Neuron (in vitro differentiated cells): ENCODE measurements at regions not wholly inside any gene's neighbourhood (a gene's known extent, or its start where the extent isn't known, plus 50 kb on each side); places are given as distances from the start of the nearest gene placed in this dataset.

Experiments used
- H2AFZ ChIP-seq: one replicate; pipeline ENCODE4 v1.6.1; 2013; ENCODE audit warnings: low read depth, mild to moderate bottlenecking, inconsistent platforms, low read length, moderate library complexity
- H3K27me3 ChIP-seq: one replicate; pipeline ENCODE4 v1.6.1; 2013; ENCODE audit warnings: low read length; ENCODE audit not compliant: insufficient read depth
- H3K36me3 ChIP-seq: one replicate; pipeline ENCODE4 v1.6.1; 2013; ENCODE audit warnings: low read length; ENCODE audit not compliant: insufficient read depth
- H3K4me1 ChIP-seq: one replicate; pipeline ENCODE4 v1.6.1; 2013; ENCODE audit warnings: low read length; ENCODE audit not compliant: insufficient read depth
- H3K4me3 ChIP-seq: 2 replicates; pipeline ENCODE4 v1.5.1; 2013; ENCODE audit warnings: mild to moderate bottlenecking, low read length, moderate library complexity
- H3K9me3 ChIP-seq: one replicate; pipeline ENCODE4 v1.6.1; 2013; ENCODE audit warnings: low read length

DNA sequence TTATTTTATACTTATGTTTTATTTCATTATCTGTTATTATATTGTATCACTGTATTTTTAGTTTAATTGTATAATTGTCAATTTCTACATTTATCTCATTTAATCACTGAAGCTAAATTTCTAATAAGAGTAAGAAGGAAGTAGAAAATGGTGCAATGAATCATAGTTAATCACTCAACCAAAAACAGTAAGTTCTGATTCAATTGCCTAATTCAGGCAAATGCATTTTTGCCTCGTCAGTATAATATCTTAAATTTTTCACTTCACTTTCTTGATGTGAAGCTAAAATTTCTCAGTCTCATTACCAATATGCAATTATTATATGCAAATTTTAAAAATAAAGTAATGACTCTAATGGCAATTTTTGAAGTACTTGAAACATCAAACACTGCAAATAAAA lies 340.5 kb upstream of the USP15 start:
- H3K27me3 ChIP-seq = no peaks in the 10 kb centered on the region
- no peak overlapping the region for H2AFZ ChIP-seq
- H3K36me3 ChIP-seq = no peaks in the 10 kb centered on the region
- H3K9me3 ChIP-seq = no peaks in the 10 kb centered on the region
- no peaks in the 10 kb centered on the region for H3K4me1 ChIP-seq
- no peak overlapping the region for H3K4me3 ChIP-seq

DNA sequence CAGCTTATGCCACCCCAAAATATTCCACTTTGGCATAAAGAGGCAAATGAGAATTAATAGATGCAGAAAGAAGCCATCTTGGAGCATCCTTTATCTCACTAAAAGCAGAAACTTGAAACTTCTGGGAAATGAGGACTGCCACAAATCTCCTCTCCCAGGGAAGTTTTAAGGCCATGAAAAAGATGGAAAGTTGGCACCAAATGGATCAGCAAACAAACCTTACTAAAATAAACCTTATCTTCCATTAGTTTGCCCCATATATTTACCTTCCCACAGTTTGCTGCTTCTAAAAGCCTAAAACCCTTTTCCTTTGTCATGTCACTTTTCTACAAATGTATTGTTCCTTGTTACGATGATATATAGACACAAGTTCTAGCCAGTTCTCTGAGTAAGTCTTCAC lies 340.0 kb upstream of the USP15 start:
- Histone ChIP-seq H3K4me3 (no peak overlapping the region), H3K4me1 (no peaks in the 10 kb centered on the region), H3K9me3 (no peaks in the 10 kb centered on the region), H3K27me3 (no peaks in the 10 kb centered on the region), H2AFZ (no peak overlapping the region), H3K36me3 (no peaks in the 10 kb centered on the region)

DNA sequence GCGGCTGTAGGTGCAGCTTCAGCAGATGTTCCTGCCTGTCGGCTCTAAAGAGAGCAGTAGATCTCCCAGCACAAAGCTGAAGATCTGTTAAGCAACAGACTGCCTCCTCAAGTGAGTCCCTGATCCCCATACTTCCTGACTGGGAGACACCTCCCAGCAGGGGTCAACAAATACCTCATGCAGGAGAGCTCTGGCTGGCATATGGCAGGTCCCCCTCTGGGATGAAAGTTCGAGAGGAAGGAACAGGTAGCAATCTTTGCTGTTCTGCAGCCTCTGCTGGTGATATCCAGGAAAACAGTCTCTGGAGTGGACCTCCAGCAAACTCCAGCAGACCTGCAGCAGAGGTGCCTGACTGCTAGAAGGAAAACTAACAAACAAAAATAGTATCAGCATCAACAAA lies 337.1 kb upstream of the USP15 start:
- Histone ChIP-seq H3K27me3 (no peaks in the 10 kb centered on the region), H2AFZ (no peak overlapping the region), H3K4me1 (no peaks in the 10 kb centered on the region), H3K4me3 (no peak overlapping the region), H3K36me3 (no peaks in the 10 kb centered on the region), H3K9me3 (no peaks in the 10 kb centered on the region)

DNA sequence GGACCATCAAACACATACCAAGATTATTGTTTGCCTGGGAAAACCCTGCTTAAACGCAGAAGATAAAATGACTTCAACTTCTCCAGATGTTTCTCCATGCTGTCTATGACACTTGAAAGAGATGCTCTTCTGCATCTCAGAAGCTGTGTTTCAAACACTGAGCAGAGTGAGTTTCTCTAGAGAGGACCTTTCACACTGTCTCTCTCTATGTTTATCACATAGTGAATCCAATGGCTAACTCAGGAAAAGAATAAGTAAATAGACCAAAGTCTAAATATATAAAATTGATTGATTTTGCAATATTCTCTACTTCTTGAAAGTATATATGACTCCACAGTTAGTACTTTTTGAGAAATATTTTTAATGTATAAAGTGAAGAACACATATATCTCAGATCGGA lies 325.6 kb upstream of the USP15 start:
- Histone ChIP-seq H3K36me3 (no peaks in the 10 kb centered on the region), H3K4me3 (no peak overlapping the region), H3K4me1 (no peaks in the 10 kb centered on the region), H2AFZ (no peak overlapping the region), H3K9me3 (no peaks in the 10 kb centered on the region), H3K27me3 (no peaks in the 10 kb centered on the region)

DNA sequence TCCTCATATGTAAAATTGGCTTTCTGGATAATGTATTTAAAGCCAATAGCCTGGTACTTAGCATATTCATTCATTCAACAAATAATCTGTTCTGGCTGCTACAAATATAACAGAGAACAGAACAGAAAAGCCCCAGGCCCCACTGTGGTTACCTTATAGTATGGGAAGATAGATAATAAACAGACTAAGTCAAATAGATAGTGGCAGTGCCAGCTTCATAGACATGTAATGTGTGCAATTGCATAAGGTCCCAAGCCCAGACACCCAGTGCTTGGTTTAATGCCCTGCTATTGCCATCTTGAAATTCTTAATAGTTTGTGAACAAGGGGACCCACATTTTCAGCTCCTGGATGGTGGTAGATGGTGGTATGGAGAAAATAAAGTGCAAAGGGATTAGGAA lies 320.2 kb upstream of the USP15 start:
- H3K36me3 ChIP-seq = no peaks in the 10 kb centered on the region
- no peaks in the 10 kb centered on the region for H3K9me3 ChIP-seq
- H3K4me3 ChIP-seq = no peak overlapping the region
- H2AFZ ChIP-seq = no peak overlapping the region
- H3K27me3 ChIP-seq = no peaks in the 10 kb centered on the region
- no peaks in the 10 kb centered on the region for H3K4me1 ChIP-seq

DNA sequence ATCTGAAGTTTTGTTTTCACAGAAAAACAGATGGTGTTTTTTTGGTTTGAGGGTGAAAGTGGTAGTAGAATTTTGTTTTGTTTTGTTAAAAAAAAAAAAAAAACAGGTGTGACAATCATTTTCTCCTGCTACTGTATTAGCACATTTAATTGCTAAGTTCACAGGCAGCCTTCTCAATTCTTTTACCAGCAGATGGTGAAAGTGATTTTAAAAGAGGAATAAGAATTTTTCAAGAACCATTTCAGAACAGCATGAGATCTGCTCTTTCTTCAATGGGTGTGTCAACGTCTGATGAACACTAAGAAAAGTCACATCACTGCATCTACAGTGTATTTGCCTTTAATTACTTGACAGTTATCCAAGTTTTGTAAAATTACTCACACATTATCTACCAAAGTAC lies 303.7 kb upstream of the USP15 start:
- no peak overlapping the region for H3K4me3 ChIP-seq
- H3K27me3 ChIP-seq = no peaks in the 10 kb centered on the region
- H3K4me1 ChIP-seq = no peaks in the 10 kb centered on the region
- no peaks in the 10 kb centered on the region for H3K9me3 ChIP-seq
- no peak overlapping the region for H2AFZ ChIP-seq
- no peaks in the 10 kb centered on the region for H3K36me3 ChIP-seq

DNA sequence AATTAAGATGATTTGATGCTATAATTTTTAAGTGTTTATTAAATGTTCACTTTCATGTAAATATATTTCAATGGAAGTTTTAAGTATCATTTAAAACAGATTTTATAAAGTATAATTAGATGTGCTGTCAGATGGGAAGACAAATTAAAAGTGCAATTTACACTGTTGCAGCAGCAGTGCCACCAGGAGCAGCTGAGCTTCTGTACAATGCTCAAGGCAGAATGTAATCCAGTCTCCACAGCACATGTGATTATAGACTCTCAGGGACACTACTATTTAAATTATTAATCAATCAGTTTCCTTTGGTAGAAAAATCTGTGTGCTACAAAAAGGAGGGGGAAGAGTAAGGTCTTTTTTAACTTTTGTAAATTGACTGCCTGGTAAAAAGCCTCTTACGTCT lies 285.7 kb upstream of the USP15 start:
- Histone ChIP-seq H3K9me3 (no peaks in the 10 kb centered on the region), H3K27me3 (no peaks in the 10 kb centered on the region), H3K4me1 (no peaks in the 10 kb centered on the region), H2AFZ (no peak overlapping the region), H3K4me3 (no peak overlapping the region), H3K36me3 (no peaks in the 10 kb centered on the region)

DNA sequence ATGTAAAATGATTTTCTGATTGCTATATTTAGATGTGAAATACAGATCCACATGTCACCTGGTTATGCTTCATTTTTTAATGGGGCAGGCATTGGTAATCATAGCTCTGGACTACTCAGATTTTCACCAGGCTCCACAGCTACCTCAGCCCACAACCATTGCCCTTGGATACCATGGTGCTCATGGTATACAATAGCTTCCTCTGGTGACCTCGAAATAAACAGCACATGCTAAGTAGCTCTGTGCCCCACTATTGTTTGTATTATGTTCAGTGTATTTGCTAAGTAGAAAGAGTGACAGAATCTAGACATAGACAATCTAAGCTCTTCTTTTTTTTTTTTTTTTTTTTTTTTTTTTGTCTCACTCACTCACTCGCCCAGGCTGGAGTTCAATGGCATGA lies 274.4 kb upstream of the USP15 start:
- H2AFZ ChIP-seq = no peak overlapping the region
- no peaks in the 10 kb centered on the region for H3K4me1 ChIP-seq
- no peak overlapping the region for H3K4me3 ChIP-seq
- H3K9me3 ChIP-seq = no peaks in the 10 kb centered on the region
- no peaks in the 10 kb centered on the region for H3K36me3 ChIP-seq
- H3K27me3 ChIP-seq = no peaks in the 10 kb centered on the region

DNA sequence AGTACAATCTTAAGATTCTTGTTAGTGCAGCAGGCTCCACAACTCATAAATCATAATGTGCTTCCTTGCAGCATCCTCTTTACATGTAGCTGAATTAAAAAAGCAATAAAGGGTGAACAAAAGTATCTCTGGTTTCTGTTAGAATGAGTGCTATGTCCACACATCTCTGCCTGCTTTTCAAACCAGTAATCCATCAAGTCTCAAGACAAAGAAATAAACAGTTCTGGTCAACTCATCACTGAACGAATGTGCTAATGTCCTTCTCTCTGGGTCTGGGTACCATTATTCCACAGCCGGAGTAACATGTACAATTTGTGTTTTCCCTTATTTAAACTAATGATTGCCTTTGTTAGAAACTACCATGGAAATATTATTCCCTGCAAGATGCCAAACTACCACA lies 273.0 kb upstream of the USP15 start:
- Histone ChIP-seq H3K27me3 (no peaks in the 10 kb centered on the region), H3K36me3 (no peaks in the 10 kb centered on the region), H2AFZ (no peak overlapping the region), H3K4me1 (no peaks in the 10 kb centered on the region), H3K4me3 (no peak overlapping the region), H3K9me3 (no peaks in the 10 kb centered on the region)

DNA sequence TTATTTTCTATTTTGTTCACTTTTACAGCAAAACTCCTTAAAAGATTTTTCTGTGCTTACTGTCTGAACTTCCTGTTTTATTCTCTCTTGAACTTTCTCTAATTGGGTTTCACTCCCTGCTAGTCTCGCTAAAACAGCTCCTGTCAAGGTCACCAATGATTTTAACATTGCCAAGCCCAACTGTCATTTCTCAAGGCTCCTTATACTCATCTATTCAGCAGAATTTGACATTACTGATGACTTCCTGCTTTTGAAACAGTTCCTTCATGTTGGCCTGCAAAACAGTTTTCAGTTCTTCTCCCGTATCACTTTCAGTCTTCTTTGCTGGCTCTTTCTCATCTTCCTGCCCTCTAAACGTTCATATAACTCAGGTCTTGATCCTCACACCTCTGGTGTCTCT lies 268.5 kb upstream of the USP15 start:
- no peaks in the 10 kb centered on the region for H3K4me1 ChIP-seq
- H3K9me3 ChIP-seq = no peaks in the 10 kb centered on the region
- no peaks in the 10 kb centered on the region for H3K27me3 ChIP-seq
- H3K4me3 ChIP-seq = no peak overlapping the region
- no peaks in the 10 kb centered on the region for H3K36me3 ChIP-seq
- no peak overlapping the region for H2AFZ ChIP-seq

DNA sequence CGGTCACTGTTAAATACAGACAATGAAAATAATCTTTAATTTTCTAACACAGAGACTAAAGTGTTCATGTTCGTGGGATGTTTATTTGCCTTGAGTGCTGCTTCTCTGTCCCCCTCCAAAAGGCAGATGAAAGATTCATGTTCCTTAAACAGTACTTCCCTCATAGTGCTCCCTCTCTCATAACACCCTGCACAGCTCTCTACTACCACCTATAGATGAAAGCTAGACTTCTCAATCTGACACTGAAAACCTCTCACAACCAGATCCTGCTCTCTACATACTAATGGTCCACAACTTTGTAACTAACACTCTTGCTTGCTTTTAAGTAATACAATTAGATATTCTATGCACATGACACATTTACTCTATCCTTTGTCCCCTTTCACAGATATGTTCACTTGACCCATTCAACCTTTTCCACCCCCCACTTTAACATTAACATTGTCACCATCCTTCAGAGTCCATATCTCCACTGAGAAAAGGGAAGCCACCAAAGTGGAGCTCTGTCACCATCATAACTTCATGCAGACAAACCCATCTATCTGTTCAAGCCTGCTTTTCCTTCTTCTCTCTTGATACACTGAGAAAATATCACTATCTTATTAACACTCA lies 266.4 kb upstream of the USP15 start:
- no peaks in the 10 kb centered on the region for H3K4me1 ChIP-seq
- no peaks in the 10 kb centered on the region for H3K36me3 ChIP-seq
- H3K27me3 ChIP-seq = no peaks in the 10 kb centered on the region
- H2AFZ ChIP-seq = no peak overlapping the region
- no peak overlapping the region for H3K4me3 ChIP-seq
- no peaks in the 10 kb centered on the region for H3K9me3 ChIP-seq

DNA sequence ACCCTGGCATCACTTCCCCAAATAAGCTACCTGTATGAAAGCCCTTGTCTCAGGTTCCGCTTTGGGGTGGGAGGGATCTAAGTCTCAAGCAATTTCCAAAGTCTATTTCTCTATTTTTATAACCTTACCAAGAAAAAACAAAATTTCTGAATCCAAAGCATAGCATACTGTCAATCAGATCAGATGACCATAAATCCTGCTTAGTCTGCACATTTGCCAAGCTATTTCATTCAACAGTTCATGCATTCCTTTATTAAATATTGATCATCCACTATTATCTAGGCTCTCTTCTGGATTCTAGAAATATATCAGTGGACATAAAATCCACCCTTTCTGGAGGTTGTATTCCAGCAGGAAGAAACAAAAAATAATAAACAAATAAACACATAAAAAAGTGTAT lies 263.5 kb upstream of the USP15 start:
- no peaks in the 10 kb centered on the region for H3K27me3 ChIP-seq
- no peaks in the 10 kb centered on the region for H3K36me3 ChIP-seq
- no peak overlapping the region for H3K4me3 ChIP-seq
- no peaks in the 10 kb centered on the region for H3K9me3 ChIP-seq
- H3K4me1 ChIP-seq = no peaks in the 10 kb centered on the region
- H2AFZ ChIP-seq = no peak overlapping the region

DNA sequence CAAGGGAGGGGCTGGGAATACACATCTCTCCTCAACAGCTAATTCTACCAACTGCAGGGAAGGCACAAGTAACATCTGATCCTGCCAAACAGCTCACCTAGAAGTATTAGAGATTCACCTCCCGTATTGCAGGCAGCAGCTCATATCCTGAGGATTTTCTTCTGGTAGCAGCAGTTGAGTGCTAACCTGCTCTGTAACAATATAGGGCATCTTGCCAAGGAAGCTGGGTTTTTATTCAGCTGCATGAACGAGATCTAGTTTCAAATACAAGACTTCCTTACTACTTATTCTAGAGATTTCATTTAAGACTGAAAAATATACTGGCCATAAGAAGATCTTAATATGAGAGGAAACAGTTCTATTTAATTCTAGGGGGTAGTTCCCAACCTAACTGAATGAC lies 261.4 kb upstream of the USP15 start:
- Histone ChIP-seq H2AFZ (no peak overlapping the region), H3K9me3 (no peaks in the 10 kb centered on the region), H3K27me3 (no peaks in the 10 kb centered on the region), H3K4me3 (no peak overlapping the region), H3K36me3 (no peaks in the 10 kb centered on the region), H3K4me1 (no peaks in the 10 kb centered on the region)

DNA sequence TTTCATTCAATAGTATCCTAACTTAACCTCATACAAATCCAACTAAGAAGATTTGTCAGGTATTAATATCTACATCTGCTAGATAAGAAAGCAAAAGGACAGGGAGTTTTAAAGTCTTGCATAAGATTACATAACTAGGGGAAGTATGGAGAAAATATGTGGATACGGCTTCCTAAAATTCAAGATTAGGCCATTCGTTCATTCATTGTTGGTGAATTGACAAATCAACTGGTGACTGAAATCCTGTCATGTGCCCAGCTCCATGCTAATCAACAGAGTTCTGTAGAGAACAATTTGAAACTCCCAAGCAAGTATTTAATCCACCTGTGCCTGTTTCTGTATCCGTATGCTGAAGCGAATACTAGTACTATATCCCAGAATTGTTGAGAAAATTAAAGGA lies 260.9 kb upstream of the USP15 start:
- Histone ChIP-seq H3K4me1 (no peaks in the 10 kb centered on the region), H2AFZ (no peak overlapping the region), H3K27me3 (no peaks in the 10 kb centered on the region), H3K36me3 (no peaks in the 10 kb centered on the region), H3K4me3 (no peak overlapping the region), H3K9me3 (no peaks in the 10 kb centered on the region)
